ENCODE measurements at regions not wholly inside any gene's neighbourhood (a gene's known extent, or its start where the extent isn't known, plus 50 kb on each side); places are given as distances from the start of the nearest gene placed in this dataset.

DNA sequence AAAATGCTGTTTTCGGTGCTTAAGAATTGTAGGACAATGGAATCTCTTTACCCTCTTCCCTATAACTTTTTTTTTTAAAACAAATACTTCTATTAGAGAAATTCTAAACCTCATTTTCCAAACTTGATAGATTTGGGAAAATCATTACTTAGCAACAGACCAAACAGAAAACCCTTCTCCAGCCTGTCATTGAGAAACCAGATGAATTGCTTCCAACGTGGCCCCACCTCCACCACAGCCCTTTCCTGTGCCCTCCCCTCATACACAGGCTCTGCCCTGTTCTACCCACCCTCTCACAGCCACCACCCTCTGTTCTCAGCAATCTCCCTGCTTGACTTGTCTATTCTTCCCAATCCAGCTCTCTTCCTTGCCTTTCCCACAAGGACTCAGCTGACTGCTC is 221.2 kb downstream of the DMRT2 start:
- dilution Hi-C loops (cut with MboI; ENCODE audit: extremely low pct_ligation_motif_present, low sequenced_read_pairs) = no loop called here

DNA sequence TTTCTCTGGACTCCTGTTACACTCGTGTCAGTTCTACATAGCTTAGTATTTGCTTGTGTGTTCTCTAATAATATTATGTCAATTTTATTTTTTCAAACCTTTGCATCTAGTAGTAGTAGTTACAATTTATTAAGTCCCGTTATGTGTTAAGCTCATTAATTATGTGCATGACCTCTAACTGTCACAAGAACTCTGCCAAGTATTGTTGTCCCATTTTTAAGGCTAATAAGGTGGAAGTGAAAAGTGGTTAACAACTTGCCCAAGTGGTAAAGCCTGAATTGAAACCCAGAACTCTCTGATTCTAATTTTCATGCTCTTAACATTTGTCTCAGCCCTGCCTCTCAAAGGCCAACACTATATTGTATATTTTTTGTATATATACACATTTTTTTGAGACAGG is 221.6 kb downstream of the DMRT2 start:
- TF ChIP-seq, protein P1, sequence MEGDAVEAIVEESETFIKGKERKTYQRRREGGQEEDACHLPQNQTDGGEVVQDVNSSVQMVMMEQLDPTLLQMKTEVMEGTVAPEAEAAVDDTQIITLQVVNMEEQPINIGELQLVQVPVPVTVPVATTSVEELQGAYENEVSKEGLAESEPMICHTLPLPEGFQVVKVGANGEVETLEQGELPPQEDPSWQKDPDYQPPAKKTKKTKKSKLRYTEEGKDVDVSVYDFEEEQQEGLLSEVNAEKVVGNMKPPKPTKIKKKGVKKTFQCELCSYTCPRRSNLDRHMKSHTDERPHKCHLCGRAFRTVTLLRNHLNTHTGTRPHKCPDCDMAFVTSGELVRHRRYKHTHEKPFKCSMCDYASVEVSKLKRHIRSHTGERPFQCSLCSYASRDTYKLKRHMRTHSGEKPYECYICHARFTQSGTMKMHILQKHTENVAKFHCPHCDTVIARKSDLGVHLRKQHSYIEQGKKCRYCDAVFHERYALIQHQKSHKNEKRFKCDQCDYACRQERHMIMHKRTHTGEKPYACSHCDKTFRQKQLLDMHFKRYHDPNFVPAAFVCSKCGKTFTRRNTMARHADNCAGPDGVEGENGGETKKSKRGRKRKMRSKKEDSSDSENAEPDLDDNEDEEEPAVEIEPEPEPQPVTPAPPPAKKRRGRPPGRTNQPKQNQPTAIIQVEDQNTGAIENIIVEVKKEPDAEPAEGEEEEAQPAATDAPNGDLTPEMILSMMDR (optimal IDR thresholded peaks at IDR 0.05 in 1 of 3, IDR thresholded peaks at IDR 0.05 in 1 of 3, conservative IDR thresholded peaks at IDR 0.05 in 1 of 3; ENCODE audit: extremely low read depth in 1 of 3, insufficient read depth in 2 of 3, low read length in 3 of 3) = no peak
- no peak for TF ChIP-seq EZH2 (IDR thresholded peaks at IDR 0.05; ENCODE audit: low read length)
- DNase-seq (ENCODE audit: low read depth, low spot score) = no peak
- Histone ChIP-seq H3K4me2 (ENCODE audit: control insufficient read depth, extremely low read depth, insufficient read depth, low read depth, low read length) (no peak overlapping the region), H3K4me1 (ENCODE audit: control insufficient read depth, extremely low read depth, insufficient read depth, low read length) (no peaks in the 10 kb centered on the region), H3K79me2 (ENCODE audit: control insufficient read depth, insufficient read depth, low read length) (no peaks in the 10 kb centered on the region), H3K9me1 (ENCODE audit: control insufficient read depth, extremely low read depth, insufficient read depth, low read length) (no peaks in the 10 kb centered on the region), H2AFZ (ENCODE audit: control insufficient read depth, low read length) (no peak overlapping the region), H3K27me3 (ENCODE audit: control insufficient read depth, extremely low read depth, insufficient read depth, low read length) (no peaks in the 10 kb centered on the region), H3K36me3 (ENCODE audit: control insufficient read depth in 2 of 2, extremely low read depth in 1 of 2, insufficient read depth in 2 of 2, low read length in 2 of 2) (no peaks in the 10 kb centered on the region), H3K4me3 (ENCODE audit: control insufficient read depth in 2 of 3, extremely low read depth in 1 of 3, insufficient read depth in 2 of 3, low read depth in 1 of 3, low read length in 3 of 3) (no peak overlapping the region), H3K9me3 (ENCODE audit: control insufficient read depth, low read depth, low read length) (no peaks in the 10 kb centered on the region), H3K9ac (ENCODE audit: control insufficient read depth, extremely low read depth, insufficient read depth, low read length) (no peak overlapping the region), H3K27ac (ENCODE audit: control insufficient read depth, insufficient read depth, low read length) (no peak overlapping the region), H4K20me1 (ENCODE audit: control insufficient read depth, extremely low read depth, insufficient read depth, low read length) (no peaks in the 10 kb centered on the region)
- dilution Hi-C loops (cut with MboI; ENCODE audit: extremely low pct_ligation_motif_present, low sequenced_read_pairs) = no loop called here
- FAIRE-seq = no peak

More for the DNA sequence above, 221.2 kb downstream of the DMRT2 start:
- Histone ChIP-seq H3K9ac (ENCODE audit: control insufficient read depth, extremely low read depth, insufficient read depth, low read length) (no peak overlapping the region), H3K9me1 (ENCODE audit: control insufficient read depth, extremely low read depth, insufficient read depth, low read length) (no peaks in the 10 kb centered on the region), H3K9me3 (ENCODE audit: control insufficient read depth, low read depth, low read length) (no peaks in the 10 kb centered on the region), H2AFZ (ENCODE audit: control insufficient read depth, low read length) (no peak overlapping the region), H3K27me3 (ENCODE audit: control insufficient read depth, extremely low read depth, insufficient read depth, low read length) (no peaks in the 10 kb centered on the region), H3K79me2 (ENCODE audit: control insufficient read depth, insufficient read depth, low read length) (no peaks in the 10 kb centered on the region), H4K20me1 (ENCODE audit: control insufficient read depth, extremely low read depth, insufficient read depth, low read length) (no peaks in the 10 kb centered on the region), H3K4me2 (ENCODE audit: control insufficient read depth, extremely low read depth, insufficient read depth, low read depth, low read length) (no peak overlapping the region), H3K4me3 (ENCODE audit: control insufficient read depth in 2 of 3, extremely low read depth in 1 of 3, insufficient read depth in 2 of 3, low read depth in 1 of 3, low read length in 3 of 3) (no peak overlapping the region), H3K4me1 (ENCODE audit: control insufficient read depth, extremely low read depth, insufficient read depth, low read length) (no peaks in the 10 kb centered on the region), H3K27ac (ENCODE audit: control insufficient read depth, insufficient read depth, low read length) (no peak overlapping the region), H3K36me3 (ENCODE audit: control insufficient read depth in 2 of 2, extremely low read depth in 1 of 2, insufficient read depth in 2 of 2, low read length in 2 of 2) (no peaks in the 10 kb centered on the region)
- DNase-seq (ENCODE audit: low read depth, low spot score) (no peak), FAIRE-seq (no peak)
- TF ChIP-seq, protein P1 (optimal IDR thresholded peaks at IDR 0.05 in 1 of 3, IDR thresholded peaks at IDR 0.05 in 1 of 3, conservative IDR thresholded peaks at IDR 0.05 in 1 of 3; ENCODE audit: extremely low read depth in 1 of 3, insufficient read depth in 2 of 3, low read length in 3 of 3) = no peak
- TF ChIP-seq EZH2 (IDR thresholded peaks at IDR 0.05; ENCODE audit: low read length) = no peak
